ENCODE measurements at regions not wholly inside any gene's neighbourhood (a gene's known extent, or its start where the extent isn't known, plus 50 kb on each side); places are given as distances from the start of the nearest gene placed in this dataset.
"Not testable (repeated sequence)": the region's sequence is repeated elsewhere in the genome, so short reads cannot be mapped to it uniquely, and the experiment has no call there.

GRCh38 chr7:124101173-124101768 lies 68.4 kb upstream of the TMEM229A start:
- FAIRE-seq, result peak; percentile 3

GRCh38 chr7:124100190-124100589 lies 67.3 kb upstream of the TMEM229A start:
- FAIRE-seq, result no peak

- not testable (repeated sequence) for FAIRE-seq
These were observed 66.7 kb upstream of the TMEM229A start for GRCh38 chr7:124099585-124099984.

GRCh38 chr7:124089621-124090020 lies 56.8 kb upstream of the TMEM229A start:
- no peak for FAIRE-seq

- no peak for FAIRE-seq
These were observed 55.7 kb upstream of the TMEM229A start for GRCh38 chr7:124088590-124088989.

GRCh38 chr7:124086843-124087242 lies 54.0 kb upstream of the TMEM229A start:
- no peak for FAIRE-seq

- no peak for FAIRE-seq
These were observed 52.3 kb upstream of the TMEM229A start for GRCh38 chr7:124085179-124085578.

GRCh38 chr7:124084024-124084423 lies 51.2 kb upstream of the TMEM229A start:
- FAIRE-seq, result no peak

Measured in TTC549 (cell line).